AG04450 (cell line): ENCODE measurements at regions not wholly inside any gene's neighbourhood (a gene's known extent, or its start where the extent isn't known, plus 50 kb on each side); places are given as distances from the start of the nearest gene placed in this dataset.

Experiments used
- CTCF ChIA-PET: fragments of 300-600, 350-600 bp; formaldehyde crosslinking; extraction: SDS; loops from one replicate; lab custom pipeline; 2022; ENCODE audit warnings: antibody characterized with exemption, inconsistent platforms; lab: Charles Lee
- POLR2A ChIA-PET: fragments of 350-600 bp; formaldehyde crosslinking; extraction: SDS; loops from one replicate; lab custom pipeline; 2021; ENCODE audit warnings: antibody characterized with exemption, inconsistent platforms; lab: Yijun Ruan, JAX
- DNase-seq: peaks from one replicate; pipeline ENCODE4 v3.0.0-alpha.2; 2011; ENCODE audit warnings: low read depth, low spot score
- H3K27ac ChIP-seq: one replicate; pipeline ENCODE4 v1.5.1; 2012; ENCODE audit warnings: low read depth, low read length, control low read depth
- H3K27me3 ChIP-seq: one replicate; pipeline ENCODE4 v1.6.0; 2012; ENCODE audit warnings: low read length; ENCODE audit not compliant: control insufficient read depth, insufficient read depth
- H3K4me3 ChIP-seq: 2 replicates; pipeline ENCODE4 v1.5.1; 2011; ENCODE audit warnings: mild to moderate bottlenecking, low read depth, low read length, control low read depth
- H3K9me3 ChIP-seq: 2 replicates; pipeline ENCODE4 v1.5.1; 2012; ENCODE audit warnings: low read length; ENCODE audit not compliant: control insufficient read depth, insufficient read depth
- TF ChIP-seq, protein P1 (sequence below): IDR thresholded peaks from 2 replicates; pipeline ENCODE4 v1.5.1; 2011; ENCODE audit warnings: low read depth, low read length, control low read depth, inconsistent platforms

DNA sequence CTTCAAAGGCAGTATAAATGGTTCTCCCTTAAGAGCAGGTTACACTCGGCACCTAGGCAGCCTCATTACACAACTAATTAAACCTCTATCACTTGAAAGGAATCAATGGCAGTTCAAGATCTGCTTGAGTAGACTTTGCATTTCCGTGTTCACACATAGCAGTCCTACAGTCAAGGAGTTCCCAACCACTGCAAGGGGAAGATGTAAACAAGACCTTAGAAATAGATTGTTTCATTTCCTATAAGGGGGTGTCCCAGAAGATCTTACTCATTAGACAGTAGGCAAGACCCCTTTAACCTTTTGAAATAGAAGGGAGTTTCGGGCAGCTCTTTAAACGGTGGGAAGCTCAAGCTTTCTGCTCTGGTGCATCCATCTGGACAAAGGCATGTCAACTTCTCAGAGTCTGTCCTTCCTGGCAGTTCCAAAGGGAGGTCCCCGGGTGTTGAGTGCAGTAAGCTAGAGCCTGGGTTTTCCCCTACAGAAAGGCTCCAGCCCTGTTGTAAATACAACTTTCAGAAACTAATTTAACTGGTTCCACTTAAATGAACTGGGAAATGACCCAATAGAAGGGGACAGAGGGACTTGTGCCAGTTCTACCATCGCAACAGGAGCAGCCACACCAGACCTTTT is 150.8 kb downstream of the RBMX2 start:
- H3K9me3 ChIP-seq, result no peaks in the 10 kb centered on the region
- no peak overlapping the region for H3K27ac ChIP-seq
- TF ChIP-seq, protein P1, sequence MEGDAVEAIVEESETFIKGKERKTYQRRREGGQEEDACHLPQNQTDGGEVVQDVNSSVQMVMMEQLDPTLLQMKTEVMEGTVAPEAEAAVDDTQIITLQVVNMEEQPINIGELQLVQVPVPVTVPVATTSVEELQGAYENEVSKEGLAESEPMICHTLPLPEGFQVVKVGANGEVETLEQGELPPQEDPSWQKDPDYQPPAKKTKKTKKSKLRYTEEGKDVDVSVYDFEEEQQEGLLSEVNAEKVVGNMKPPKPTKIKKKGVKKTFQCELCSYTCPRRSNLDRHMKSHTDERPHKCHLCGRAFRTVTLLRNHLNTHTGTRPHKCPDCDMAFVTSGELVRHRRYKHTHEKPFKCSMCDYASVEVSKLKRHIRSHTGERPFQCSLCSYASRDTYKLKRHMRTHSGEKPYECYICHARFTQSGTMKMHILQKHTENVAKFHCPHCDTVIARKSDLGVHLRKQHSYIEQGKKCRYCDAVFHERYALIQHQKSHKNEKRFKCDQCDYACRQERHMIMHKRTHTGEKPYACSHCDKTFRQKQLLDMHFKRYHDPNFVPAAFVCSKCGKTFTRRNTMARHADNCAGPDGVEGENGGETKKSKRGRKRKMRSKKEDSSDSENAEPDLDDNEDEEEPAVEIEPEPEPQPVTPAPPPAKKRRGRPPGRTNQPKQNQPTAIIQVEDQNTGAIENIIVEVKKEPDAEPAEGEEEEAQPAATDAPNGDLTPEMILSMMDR, result no peak
- no peak for DNase-seq
- ChIA-PET POLR2A (no interaction called here), CTCF (no interaction called here)
- H3K4me3 ChIP-seq, result no peak overlapping the region
- no peaks in the 10 kb centered on the region for H3K27me3 ChIP-seq

DNA sequence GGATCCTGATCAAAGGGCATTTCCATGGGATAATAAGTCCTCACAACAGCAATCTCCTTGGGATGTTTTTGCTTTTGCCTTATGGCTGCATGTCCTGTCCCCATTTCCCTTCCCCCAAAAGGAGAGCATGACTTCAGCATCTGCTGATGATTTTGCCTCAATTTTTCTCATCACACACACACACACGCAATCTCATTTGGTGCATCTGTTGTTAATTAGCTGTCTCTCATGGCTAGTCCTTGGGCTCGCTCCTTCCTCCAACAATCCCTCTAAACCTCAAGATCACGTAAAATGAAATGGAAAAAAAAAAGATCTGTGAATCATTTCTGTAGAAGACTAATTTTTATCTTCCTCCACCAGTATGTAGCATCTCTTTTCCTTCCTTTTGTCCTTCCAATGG is 153.6 kb downstream of the RBMX2 start:
- POLR2A ChIA-PET, result no interaction called here
- CTCF ChIA-PET, result interaction anchor here (0.7 kb wide), 1 partner anchor 21 kb away, joined by 3 read pairs; no protein-coding TSS in a partner anchor
- Histone ChIP-seq H3K27ac (no peak overlapping the region), H3K27me3 (no peaks in the 10 kb centered on the region), H3K9me3 (no peaks in the 10 kb centered on the region), H3K4me3 (no peak overlapping the region)
- TF ChIP-seq, protein P1, result no peak
- no peak for DNase-seq

DNA sequence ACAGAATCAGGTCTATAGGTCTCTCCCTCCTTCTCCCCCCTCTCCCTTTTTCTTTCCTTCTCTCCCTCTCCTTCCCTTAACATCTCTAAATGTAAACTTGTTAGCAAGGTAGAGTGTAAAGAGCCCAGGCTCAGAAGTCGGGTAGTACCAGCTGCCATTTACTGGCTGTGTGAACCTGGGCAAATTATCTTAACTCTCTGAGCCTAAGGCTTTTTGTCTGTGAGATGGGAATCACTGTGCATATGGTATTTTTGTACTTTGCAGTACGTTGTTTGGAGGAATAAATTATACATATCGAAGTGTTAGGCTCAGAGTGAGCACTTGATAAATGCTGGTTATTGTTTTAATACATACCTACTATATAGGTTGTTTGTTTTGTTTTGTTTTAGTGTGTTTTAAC is 154.0 kb downstream of the RBMX2 start:
- H3K9me3 ChIP-seq, result no peaks in the 10 kb centered on the region
- H3K27ac ChIP-seq, result no peak overlapping the region
- no peak overlapping the region for H3K4me3 ChIP-seq
- CTCF ChIA-PET, result interaction anchor here (0.7 kb wide), 1 partner anchor 20 kb away, joined by 3 read pairs; no protein-coding TSS in a partner anchor
- TF ChIP-seq, protein P1, result no peak
- no peaks in the 10 kb centered on the region for H3K27me3 ChIP-seq
- POLR2A ChIA-PET, result no interaction called here
- DNase-seq, result no peak

DNA sequence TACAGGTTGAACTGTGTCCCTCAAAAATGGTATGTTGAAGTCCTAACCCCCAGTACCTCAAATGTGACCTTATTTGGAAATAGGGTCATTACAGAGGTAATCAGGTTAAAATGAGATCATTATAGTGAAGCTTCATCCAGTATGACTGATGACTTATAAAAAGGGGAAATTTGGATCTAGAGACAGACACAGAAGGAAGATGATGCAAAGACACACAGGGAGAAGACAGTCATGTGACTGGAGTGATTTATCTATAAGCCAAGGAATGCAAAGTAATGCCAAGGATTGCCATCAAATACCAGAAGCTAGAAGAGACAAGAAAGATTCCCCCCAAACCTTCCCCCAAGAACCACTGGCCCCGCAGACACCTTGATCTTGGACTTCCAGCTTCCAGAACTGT is 155.2 kb downstream of the RBMX2 start:
- H3K9me3 ChIP-seq, result no peaks in the 10 kb centered on the region
- POLR2A ChIA-PET, result no interaction called here
- H3K4me3 ChIP-seq, result no peak overlapping the region
- CTCF ChIA-PET, result no interaction called here
- TF ChIP-seq, protein P1, result no peak
- H3K27me3 ChIP-seq, result no peaks in the 10 kb centered on the region
- DNase-seq, result no peak
- H3K27ac ChIP-seq, result no peak overlapping the region

DNA sequence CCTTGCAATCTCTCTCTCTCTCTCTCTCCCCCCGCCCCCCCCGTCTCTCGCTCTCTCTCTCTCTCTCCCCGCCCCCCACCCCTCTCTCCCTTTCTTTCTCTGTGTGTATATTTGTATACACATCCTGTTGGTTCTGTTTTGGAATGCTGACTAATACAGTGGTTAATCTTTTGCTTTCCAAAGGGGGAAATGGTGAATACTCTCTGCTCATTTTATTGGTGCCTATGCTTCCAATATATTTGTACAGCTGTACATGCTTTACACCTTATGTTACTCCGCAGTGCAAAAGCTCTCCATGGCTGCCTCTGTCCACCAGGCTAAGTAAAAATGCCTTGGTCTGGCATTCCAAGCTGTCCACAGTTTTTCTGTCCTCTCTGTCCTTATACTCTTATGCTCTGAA is 158.8 kb downstream of the RBMX2 start:
- Histone ChIP-seq H3K4me3 (no peak overlapping the region), H3K27ac (no peak overlapping the region), H3K27me3 (no peaks in the 10 kb centered on the region), H3K9me3 (no peaks in the 10 kb centered on the region)
- POLR2A ChIA-PET, result no interaction called here
- CTCF ChIA-PET, result interaction anchor here (1.5 kb wide), 1 partner anchor 15 kb away, joined by 5 read pairs; no protein-coding TSS in a partner anchor
- DNase-seq, result no peak
- TF ChIP-seq, protein P1, result no peak
